Stomach (tissue), 8 donors: ENCODE measurements at regions not wholly inside any gene's neighbourhood (a gene's known extent, or its start where the extent isn't known, plus 50 kb on each side); places are given as distances from the start of the nearest gene placed in this dataset.
"Not testable (repeated sequence)": the region's sequence is repeated elsewhere in the genome, so short reads cannot be mapped to it uniquely, and the experiment has no call there.

Experiments
- DNase-seq, 2 donors: peaks; one replicate each; pipeline versions ENCODE4 v3.0.0 to v3.0.0-alpha.2; 2013 to 2019
- H3K27ac ChIP-seq, 5 donors: fragments of 200-600 bp in 4 of 5; sonication (generic) in 4 of 5; one replicate each; pipeline ENCODE4 v1.5.1; 2013 to 2019; ENCODE audit warnings: mild to moderate bottlenecking in 1 of 5, moderate library complexity in 1 of 5
- H3K27me3 ChIP-seq, 3 donors: fragments of 200-600 bp; sonication (generic); one replicate each; pipeline ENCODE4 v1.5.1; 2017 to 2019; ENCODE audit warnings: mixed run types in 1 of 3
- H3K36me3 ChIP-seq, 4 donors: fragments of 200-600 bp; sonication (generic); 1 replicate in 3 of 4; 2 replicates in 1 of 4; pipeline ENCODE4 v1.5.1; 2016 to 2019
- H3K4me1 ChIP-seq, 4 donors: fragments of 200-600 bp; sonication (generic); one replicate each; pipeline ENCODE4 v1.5.1; 2016 to 2019
- H3K4me3 ChIP-seq, 4 donors: fragments of 200-600 bp; sonication (generic) in 3 of 4; one replicate each; pipeline ENCODE4 v1.5.1; 2016 to 2019; ENCODE audit warnings: mild to moderate bottlenecking in 1 of 4
- H3K9me3 ChIP-seq, 4 donors: fragments of 200-600 bp; sonication (generic); one replicate each; pipeline ENCODE4 v1.5.1; 2016 to 2019
- EP300 ChIP-seq: sonication (generic); formaldehyde crosslinking; IDR thresholded peaks from one replicate; pipeline ENCODE4 v1.6.1; 2017; ENCODE audit warnings: antibody characterized with exemption
- POLR2A ChIP-seq, 4 donors: fragments of 450-650 bp; IDR thresholded peaks; one replicate each; pipeline ENCODE4 v1.6.1; 2016; ENCODE audit warnings: antibody characterized with exemption in 4 of 4, control low read depth in 2 of 4, mild to moderate bottlenecking in 1 of 4, moderate library complexity in 1 of 4
- POLR2AphosphoS5 ChIP-seq, 3 donors: sonication (generic); formaldehyde crosslinking; IDR thresholded peaks; one replicate each; pipeline ENCODE4 v1.6.1; 2016; ENCODE audit warnings: antibody characterized with exemption in 3 of 3
- WGBS, 5 donors: extraction: QIAGEN DNeasy Blood & Tissue Kit in 3 of 5; methylation state at CpG; one replicate each; pipeline versions ENCODE4 v1.1.5 to v1.1.7; 2013 to 2018; 5-methylcytosine and 5-hydroxymethylcytosine counted together
- intact Hi-C: fragments of 100-400 bp; cut with DNase I; formaldehyde crosslinking; loops from one replicate; pipeline ENCODE4 v1.15.1; 2023; ENCODE audit warnings: low total_unique reads
- TF ChIP-seq, protein P1 (sequence below), 7 experiments: fragments of 450-650 bp in 4 of 7; fragments of 200-600 bp in 3 of 7; sonication (generic) in 3 of 7; IDR thresholded peaks; one replicate each; pipeline ENCODE4 v1.5.1; 2016 to 2019; ENCODE audit warnings: antibody characterized with exemption in 7 of 7, control low read depth in 2 of 7, mild to moderate bottlenecking in 1 of 7
- donor health status: healthy with polysubstance abuse.
- donor health status: Bipolar disorder and iron deficiency.
- donor health status: healthy.

DNA sequence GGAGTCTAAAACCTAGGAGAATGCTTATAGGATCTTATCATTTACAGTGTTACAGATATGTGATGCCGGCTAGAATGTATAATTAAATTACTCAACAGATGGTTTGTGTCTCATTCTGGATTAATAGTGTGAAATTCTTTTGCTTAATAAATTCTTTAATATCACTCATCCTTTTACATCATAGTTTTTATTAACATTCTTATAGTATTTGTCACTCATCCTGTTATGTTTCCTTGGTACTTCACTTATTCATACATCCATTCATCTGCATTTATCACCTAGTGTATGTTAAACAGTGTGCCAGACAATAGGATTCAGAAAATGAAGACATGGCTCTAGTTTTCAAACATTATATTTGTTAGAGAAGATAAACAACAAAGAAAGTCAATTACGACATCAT is 468.7 kb downstream of the FRK start:
- H3K27ac ChIP-seq = no peak overlapping the region
- H3K4me3 ChIP-seq = no peak overlapping the region
- 65 to 79% (median 77%) methylated on average over 2 of the region's 2 CpGs for WGBS, 5 donors
- no peak for TF ChIP-seq POLR2AphosphoS5 (IDR thresholded peaks at IDR 0.05)
- no peak for TF ChIP-seq POLR2A (IDR thresholded peaks at IDR 0.05)
- TF ChIP-seq, protein P1, sequence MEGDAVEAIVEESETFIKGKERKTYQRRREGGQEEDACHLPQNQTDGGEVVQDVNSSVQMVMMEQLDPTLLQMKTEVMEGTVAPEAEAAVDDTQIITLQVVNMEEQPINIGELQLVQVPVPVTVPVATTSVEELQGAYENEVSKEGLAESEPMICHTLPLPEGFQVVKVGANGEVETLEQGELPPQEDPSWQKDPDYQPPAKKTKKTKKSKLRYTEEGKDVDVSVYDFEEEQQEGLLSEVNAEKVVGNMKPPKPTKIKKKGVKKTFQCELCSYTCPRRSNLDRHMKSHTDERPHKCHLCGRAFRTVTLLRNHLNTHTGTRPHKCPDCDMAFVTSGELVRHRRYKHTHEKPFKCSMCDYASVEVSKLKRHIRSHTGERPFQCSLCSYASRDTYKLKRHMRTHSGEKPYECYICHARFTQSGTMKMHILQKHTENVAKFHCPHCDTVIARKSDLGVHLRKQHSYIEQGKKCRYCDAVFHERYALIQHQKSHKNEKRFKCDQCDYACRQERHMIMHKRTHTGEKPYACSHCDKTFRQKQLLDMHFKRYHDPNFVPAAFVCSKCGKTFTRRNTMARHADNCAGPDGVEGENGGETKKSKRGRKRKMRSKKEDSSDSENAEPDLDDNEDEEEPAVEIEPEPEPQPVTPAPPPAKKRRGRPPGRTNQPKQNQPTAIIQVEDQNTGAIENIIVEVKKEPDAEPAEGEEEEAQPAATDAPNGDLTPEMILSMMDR (IDR thresholded peaks at IDR 0.05) = no peak
- TF ChIP-seq EP300 = no peak
- no peaks in the 10 kb centered on the region for H3K27me3 ChIP-seq
- no peak for DNase-seq
- no peaks in the 10 kb centered on the region for H3K4me1 ChIP-seq
- intact Hi-C loops = no loop called here
- no peaks in the 10 kb centered on the region for H3K9me3 ChIP-seq
- H3K36me3 ChIP-seq = no peaks in the 10 kb centered on the region

DNA sequence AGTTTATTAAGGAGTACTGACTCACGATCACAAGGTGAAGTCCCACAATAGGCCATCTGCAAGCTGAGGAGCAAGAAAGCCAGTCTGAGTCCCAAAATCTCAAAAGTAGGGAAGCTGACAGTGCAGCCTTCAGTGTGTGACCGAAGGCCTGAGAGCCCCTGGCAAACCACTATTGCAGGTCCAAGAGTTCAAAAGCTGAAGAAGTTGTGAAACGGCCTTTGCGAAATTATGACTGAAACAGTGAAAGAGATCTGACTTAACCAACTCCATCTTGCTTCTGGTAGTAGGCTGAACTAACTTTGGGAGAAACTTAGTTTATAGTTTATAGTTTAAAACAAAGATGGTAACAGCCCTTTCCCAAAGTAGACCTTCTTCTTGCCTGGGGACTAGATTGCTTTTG is 471.6 kb downstream of the FRK start:
- DNase-seq, H3K36me3 ChIP-seq, H3K4me3 ChIP-seq, H3K27ac ChIP-seq, H3K9me3 ChIP-seq, intact Hi-C loops, H3K27me3 ChIP-seq, H3K4me1 ChIP-seq: not testable (repeated sequence)
- 87 to 96% (median 92%) methylated on average over 4 of the region's 4 CpGs for WGBS, 5 donors

DNA sequence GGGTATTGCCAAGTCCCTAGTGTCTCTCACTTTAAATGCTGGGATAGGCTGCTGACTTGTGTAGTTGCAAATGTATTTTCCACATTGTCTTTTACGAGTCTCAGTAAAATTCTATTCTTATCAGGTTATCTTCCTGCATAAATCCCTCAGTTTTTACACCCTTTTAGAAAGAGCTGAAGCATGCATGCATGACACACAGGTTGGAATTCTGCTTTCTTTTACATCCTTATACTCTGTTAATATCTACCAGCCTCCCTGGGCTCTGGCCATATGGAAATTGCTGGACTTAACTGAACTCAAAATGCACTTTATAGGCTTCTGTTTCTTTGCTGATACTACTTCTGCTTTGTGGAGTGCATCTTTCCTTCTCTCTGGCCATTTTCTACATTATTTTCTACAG is 477.4 kb downstream of the FRK start:
- H3K9me3 ChIP-seq = no peaks in the 10 kb centered on the region
- no peaks in the 10 kb centered on the region for H3K27me3 ChIP-seq
- no peak for DNase-seq
- H3K27ac ChIP-seq = no peak overlapping the region
- 42 to 71% (median 56%) methylated on average over 1 of the region's 1 CpG for WGBS, 5 donors
- no peaks in the 10 kb centered on the region for H3K36me3 ChIP-seq
- no peaks in the 10 kb centered on the region for H3K4me1 ChIP-seq
- intact Hi-C loops = no loop called here
- H3K4me3 ChIP-seq = no peak overlapping the region
- TF ChIP-seq, protein P1 (IDR thresholded peaks at IDR 0.05) = no peak
- TF ChIP-seq EP300 = no peak

DNA sequence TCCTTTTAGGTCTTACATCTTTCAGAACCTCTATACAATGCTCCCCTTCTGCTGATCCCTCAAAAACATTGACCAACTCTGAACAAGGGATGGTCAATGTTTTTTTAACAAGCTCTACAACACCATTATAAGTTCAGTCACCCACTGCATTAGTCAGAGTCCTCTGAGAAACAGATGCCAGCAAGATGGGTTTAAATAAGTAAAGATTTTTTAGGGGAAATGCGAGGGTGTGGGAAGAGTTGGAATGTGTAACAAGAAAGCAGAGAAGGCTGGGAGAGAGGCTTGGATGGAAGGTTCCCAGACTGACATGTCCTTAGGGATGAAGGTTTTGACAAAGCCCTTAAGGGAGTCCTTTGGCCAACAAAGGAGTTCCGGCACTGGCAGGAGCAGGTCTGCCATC is 478.3 kb downstream of the FRK start:
- no peaks in the 10 kb centered on the region for H3K9me3 ChIP-seq
- no peak for DNase-seq
- H3K4me1 ChIP-seq = no peaks in the 10 kb centered on the region
- no peak for TF ChIP-seq EP300
- no peak for TF ChIP-seq POLR2A (IDR thresholded peaks at IDR 0.05)
- no peak for TF ChIP-seq POLR2AphosphoS5 (IDR thresholded peaks at IDR 0.05)
- TF ChIP-seq, protein P1 (IDR thresholded peaks at IDR 0.05) = no peak
- 86 to 100% (median 93%) methylated on average over 2 of the region's 2 CpGs for WGBS, 5 donors
- H3K36me3 ChIP-seq = no peaks in the 10 kb centered on the region
- no peak overlapping the region for H3K4me3 ChIP-seq
- H3K27ac ChIP-seq = no peak overlapping the region
- H3K27me3 ChIP-seq = no peaks in the 10 kb centered on the region
- intact Hi-C loops = no loop called here

DNA sequence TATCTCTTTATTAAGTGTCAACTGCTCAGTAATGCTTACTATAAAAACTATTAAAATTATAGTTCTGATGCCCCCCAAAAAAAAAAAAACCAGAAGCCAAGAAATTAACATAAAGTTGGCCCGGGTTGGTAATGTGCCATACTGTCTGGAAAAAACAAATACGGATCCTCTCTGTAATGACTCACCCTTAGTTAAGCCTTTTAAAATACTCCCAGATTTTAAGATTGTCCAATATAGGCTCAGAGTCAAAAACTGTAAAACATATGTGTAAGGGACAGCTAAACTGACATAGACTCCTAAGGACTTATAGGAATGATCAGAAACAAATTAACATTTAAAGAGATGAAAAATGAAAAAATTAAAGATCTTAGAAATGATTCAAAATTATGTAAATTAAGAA is 481.1 kb downstream of the FRK start:
- H3K9me3 ChIP-seq, H3K27ac ChIP-seq, H3K4me1 ChIP-seq, intact Hi-C loops, H3K4me3 ChIP-seq, H3K36me3 ChIP-seq, DNase-seq, H3K27me3 ChIP-seq: not testable (repeated sequence)
- WGBS, 5 donors = 48 to 91% (median 82%) methylated on average over 2 of the region's 2 CpGs

DNA sequence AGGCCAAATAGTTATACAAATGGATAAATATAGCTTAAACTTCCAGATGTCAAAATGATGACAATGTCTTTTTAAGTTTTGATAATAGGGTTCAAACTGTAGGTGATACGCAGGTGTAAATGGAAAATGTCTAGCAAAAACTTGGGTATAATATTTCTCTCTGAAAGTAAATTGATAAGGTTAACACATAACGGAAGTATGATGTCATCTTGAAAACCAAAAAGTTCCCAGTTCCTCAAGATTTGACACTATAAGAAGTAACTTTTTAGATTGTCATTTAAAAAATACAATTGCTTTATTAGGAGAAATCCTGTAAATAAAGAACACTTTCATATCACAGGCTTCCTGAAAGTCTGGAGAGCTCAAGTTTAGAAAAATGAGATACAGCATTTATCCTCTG is 483.4 kb downstream of the FRK start:
- TF ChIP-seq POLR2AphosphoS5 (IDR thresholded peaks at IDR 0.05) = no peak
- TF ChIP-seq, protein P1 (IDR thresholded peaks at IDR 0.05) = no peak
- TF ChIP-seq POLR2A (IDR thresholded peaks at IDR 0.05) = no peak
- no peak for TF ChIP-seq EP300
- Histone ChIP-seq H3K27ac (no peak overlapping the region), H3K4me1 (no peaks in the 10 kb centered on the region), H3K9me3 (no peaks in the 10 kb centered on the region), H3K36me3 (no peaks in the 10 kb centered on the region), H3K27me3 (no peaks in the 10 kb centered on the region), H3K4me3 (no peak overlapping the region)
- 46 to 83% (median 71%) methylated on average over 2 of the region's 2 CpGs for WGBS, 5 donors
- DNase-seq = no peak
- intact Hi-C loops = no loop called here
